Stimulated activated CD4-positive, alpha-beta T cell treated with anti-CD3 and anti-CD28 coated beads, Interleukin-2, amount 100 ng/mL, for 48 hours (primary cell): ENCODE measurements at regions not wholly inside any gene's neighbourhood (a gene's known extent, or its start where the extent isn't known, plus 50 kb on each side); places are given as distances from the start of the nearest gene placed in this dataset.

Source experiments
- DNase-seq, 2 donors: peaks; one replicate each; pipeline ENCODE4 v3.0.0-alpha.2; 2020

GRCh38 chr1:81428998-81429397 is 371.7 kb upstream of the ADGRL2 start:
- DNase-seq: no peak

- DNase-seq: no peak
Observed at GRCh38 chr1:81424816-81425215, 375.9 kb upstream of the ADGRL2 start.

- DNase-seq: no peak
Observed at GRCh38 chr1:81424061-81424460, 376.7 kb upstream of the ADGRL2 start.

- DNase-seq: no peak
Observed at GRCh38 chr1:81420760-81421159, 380.0 kb upstream of the ADGRL2 start.

- DNase-seq: peak; percentile 1 to 5
Observed at GRCh38 chr1:81414488-81415015, 386.2 kb upstream of the ADGRL2 start.

- DNase-seq: no peak
Observed at GRCh38 chr1:81412954-81413353, 387.8 kb upstream of the ADGRL2 start.

- DNase-seq: no peak
Observed at GRCh38 chr1:81410941-81411340, 389.8 kb upstream of the ADGRL2 start.

GRCh38 chr1:81410351-81410750 is 390.4 kb upstream of the ADGRL2 start:
- DNase-seq: no peak

- DNase-seq: no peak
Observed at GRCh38 chr1:81409780-81410274, 390.9 kb upstream of the ADGRL2 start.

- no peak for DNase-seq
Observed at GRCh38 chr1:81409262-81409661, 391.5 kb upstream of the ADGRL2 start.

GRCh38 chr1:81408419-81408818 is 392.3 kb upstream of the ADGRL2 start:
- DNase-seq: no peak

- DNase-seq: no peak
Observed at GRCh38 chr1:81407000-81407821, 393.5 kb upstream of the ADGRL2 start.

- DNase-seq: no peak
Observed at GRCh38 chr1:81406292-81406999, 394.3 kb upstream of the ADGRL2 start.

- no peak for DNase-seq
Observed at GRCh38 chr1:81398041-81398440, 402.7 kb upstream of the ADGRL2 start.

- DNase-seq: no peak
Observed at GRCh38 chr1:81392526-81393226, 408.1 kb upstream of the ADGRL2 start.

- DNase-seq: no peak
Observed at GRCh38 chr1:81391125-81391828, 409.5 kb upstream of the ADGRL2 start.

- no peak for DNase-seq
Observed at GRCh38 chr1:81388435-81388834, 412.3 kb upstream of the ADGRL2 start.

- no peak for DNase-seq
Observed at GRCh38 chr1:81387446-81387845, 413.3 kb upstream of the ADGRL2 start.

GRCh38 chr1:81382561-81382960 is 418.2 kb upstream of the ADGRL2 start:
- no peak for DNase-seq

- DNase-seq: no peak
Observed at GRCh38 chr1:81381881-81382280, 418.9 kb upstream of the ADGRL2 start.

GRCh38 chr1:81380436-81380835 is 420.3 kb upstream of the ADGRL2 start:
- no peak for DNase-seq

- DNase-seq: no peak
Observed at GRCh38 chr1:81379430-81379829, 421.3 kb upstream of the ADGRL2 start.

GRCh38 chr1:81377406-81377805 is 423.3 kb upstream of the ADGRL2 start:
- DNase-seq: no peak
